HUES6 (cell line): ENCODE measurements at regions not wholly inside any gene's neighbourhood (a gene's known extent, or its start where the extent isn't known, plus 50 kb on each side); places are given as distances from the start of the nearest gene placed in this dataset.
A peak's percentile ranks its signal among the peaks of the same experiment; 100 is the strongest.
"Not testable (repeated sequence)": the region's sequence is repeated elsewhere in the genome, so short reads cannot be mapped to it uniquely, and the experiment has no call there.

Experiments
- H3K27ac ChIP-seq: 2 replicates; pipeline ENCODE4 v1.7.0; 2013; ENCODE audit warnings: low read depth, mild to moderate bottlenecking, low read length, inconsistent platforms
- H3K27me3 ChIP-seq: 2 replicates; pipeline ENCODE4 v1.6.1; 2013; ENCODE audit warnings: low read length; ENCODE audit not compliant: control insufficient read depth, insufficient read depth
- H3K36me3 ChIP-seq: 2 replicates; pipeline ENCODE4 v1.6.1; 2013; ENCODE audit warnings: low read length; ENCODE audit not compliant: control insufficient read depth, insufficient read depth
- H3K4me1 ChIP-seq: 2 replicates; pipeline ENCODE4 v1.6.1; 2013; ENCODE audit warnings: low read length; ENCODE audit not compliant: control insufficient read depth, insufficient read depth
- H3K4me3 ChIP-seq: 2 replicates; pipeline ENCODE4 v1.5.1; 2013; ENCODE audit warnings: low read depth, low read length
- H3K9ac ChIP-seq: one replicate; pipeline ENCODE4 v1.6.1; 2013; ENCODE audit warnings: mild to moderate bottlenecking, low read length
- H3K9me3 ChIP-seq: 2 replicates; pipeline ENCODE4 v1.6.1; 2013; ENCODE audit warnings: low read depth, low read length; ENCODE audit not compliant: control insufficient read depth, insufficient read depth

GRCh38 chr2:2791606-2792005 lies 460.5 kb upstream of the MYT1L start:
- Histone ChIP-seq H3K9me3 (peaks cover 10% of the 10 kb centered on the region; the same call in 1 of the 2 replicates), H3K36me3 (no peaks in the 10 kb centered on the region), H3K4me3 (no peak overlapping the region), H3K4me1 (peaks cover 25% of the 10 kb centered on the region), H3K9ac (no peak overlapping the region), H3K27me3 (peaks cover 3% of the 10 kb centered on the region; the same call in 1 of the 2 replicates), H3K27ac (no peak overlapping the region)

GRCh38 chr2:2791031-2791430 lies 460.0 kb upstream of the MYT1L start:
- H3K4me1 ChIP-seq = peaks cover 25% of the 10 kb centered on the region
- H3K4me3 ChIP-seq = no peak overlapping the region
- H3K27me3 ChIP-seq = peaks cover 3% of the 10 kb centered on the region; the same call in 1 of the 2 replicates
- no peak overlapping the region for H3K27ac ChIP-seq
- peaks cover 10% of the 10 kb centered on the region; the same call in 1 of the 2 replicates for H3K9me3 ChIP-seq
- no peak overlapping the region for H3K9ac ChIP-seq
- no peaks in the 10 kb centered on the region for H3K36me3 ChIP-seq

GRCh38 chr2:2788076-2788475 lies 457.0 kb upstream of the MYT1L start:
- peaks cover 3% of the 10 kb centered on the region; the same call in 1 of the 2 replicates for H3K27me3 ChIP-seq
- H3K4me3 ChIP-seq = peak overlapping the region; percentile 25
- peaks cover 25% of the 10 kb centered on the region for H3K4me1 ChIP-seq
- H3K9me3 ChIP-seq = no peaks in the 10 kb centered on the region
- no peaks in the 10 kb centered on the region for H3K36me3 ChIP-seq
- peak overlapping the region; percentile 89 for H3K27ac ChIP-seq
- no peak overlapping the region for H3K9ac ChIP-seq

- H3K27ac ChIP-seq = peak overlapping the region; percentile 89
These were observed 456.3 kb upstream of the MYT1L start for GRCh38 chr2:2787301-2787907.

GRCh38 chr2:2782007-2782406 lies 450.9 kb upstream of the MYT1L start:
- Histone ChIP-seq H3K9me3 (peaks cover 13% of the 10 kb centered on the region), H3K4me1 (peaks cover 3% of the 10 kb centered on the region), H3K4me3 (no peak overlapping the region), H3K9ac (no peak overlapping the region), H3K36me3 (no peaks in the 10 kb centered on the region), H3K27me3 (no peaks in the 10 kb centered on the region), H3K27ac (no peak overlapping the region)

More at GRCh38 chr2:2787301-2787907, 456.3 kb upstream of the MYT1L start:
- Histone ChIP-seq H3K9ac (peak overlapping the region; percentile 60), H3K4me1 (peaks cover 25% of the 10 kb centered on the region), H3K36me3 (no peaks in the 10 kb centered on the region), H3K9me3 (no peaks in the 10 kb centered on the region), H3K4me3 (peak overlapping the region; percentile 25; the same call in 1 of the 2 replicates), H3K27me3 (peaks cover 3% of the 10 kb centered on the region; the same call in 1 of the 2 replicates)

GRCh38 chr2:2779727-2780126 lies 448.7 kb upstream of the MYT1L start:
- H3K9me3 ChIP-seq = peaks cover 13% of the 10 kb centered on the region

GRCh38 chr2:2777876-2778275 lies 446.8 kb upstream of the MYT1L start:
- Histone ChIP-seq H3K27me3 (no peaks in the 10 kb centered on the region), H3K4me3 (no peak overlapping the region), H3K9ac (no peak overlapping the region), H3K4me1 (peaks cover under 1% of the 10 kb centered on the region; the same call in 1 of the 2 replicates), H3K9me3 (peaks cover 17% of the 10 kb centered on the region), H3K36me3 (no peaks in the 10 kb centered on the region), H3K27ac (no peak overlapping the region)

More at GRCh38 chr2:2779727-2780126, 448.7 kb upstream of the MYT1L start:
- Histone ChIP-seq H3K36me3 (no peaks in the 10 kb centered on the region), H3K27ac (no peak overlapping the region), H3K9ac (no peak overlapping the region), H3K27me3 (no peaks in the 10 kb centered on the region), H3K4me3 (no peak overlapping the region), H3K4me1 (no peaks in the 10 kb centered on the region)

- peaks cover 7% of the 10 kb centered on the region for H3K4me1 ChIP-seq
- H3K27ac ChIP-seq = no peak overlapping the region
- H3K27me3 ChIP-seq = no peaks in the 10 kb centered on the region
- peaks cover 17% of the 10 kb centered on the region for H3K9me3 ChIP-seq
- H3K4me3 ChIP-seq = no peak overlapping the region
- H3K9ac ChIP-seq = no peak overlapping the region
- no peaks in the 10 kb centered on the region for H3K36me3 ChIP-seq
These were observed 446.1 kb upstream of the MYT1L start for GRCh38 chr2:2777213-2777612.

GRCh38 chr2:2775018-2775417 lies 443.9 kb upstream of the MYT1L start:
- no peaks in the 10 kb centered on the region for H3K27me3 ChIP-seq
- H3K4me3 ChIP-seq = no peak overlapping the region
- H3K36me3 ChIP-seq = no peaks in the 10 kb centered on the region
- H3K4me1 ChIP-seq = peaks cover 17% of the 10 kb centered on the region
- no peak overlapping the region for H3K27ac ChIP-seq
- H3K9ac ChIP-seq = no peak overlapping the region
- peaks cover 13% of the 10 kb centered on the region for H3K9me3 ChIP-seq

GRCh38 chr2:2773692-2774091 lies 442.6 kb upstream of the MYT1L start:
- Histone ChIP-seq H3K36me3 (no peaks in the 10 kb centered on the region), H3K4me3 (no peak overlapping the region), H3K9ac (no peak overlapping the region), H3K9me3 (peaks cover 4% of the 10 kb centered on the region; the same call in 1 of the 2 replicates), H3K27me3 (no peaks in the 10 kb centered on the region), H3K4me1 (peaks cover 19% of the 10 kb centered on the region), H3K27ac (no peak overlapping the region)

GRCh38 chr2:2773080-2773479 lies 442.0 kb upstream of the MYT1L start:
- not testable (repeated sequence) for H3K9ac ChIP-seq, H3K36me3 ChIP-seq, H3K9me3 ChIP-seq, H3K27me3 ChIP-seq, H3K27ac ChIP-seq, H3K4me3 ChIP-seq
- H3K4me1 ChIP-seq = peaks cover 19% of the 10 kb centered on the region
